Retinal pigment epithelial cell (primary cell): ENCODE measurements at regions not wholly inside any gene's neighbourhood (a gene's known extent, or its start where the extent isn't known, plus 50 kb on each side); places are given as distances from the start of the nearest gene placed in this dataset.

Experiments
- DNase-seq: peaks from one replicate; pipeline ENCODE4 v3.0.0-alpha.2; 2010; ENCODE audit warnings: low read depth
- H3K4me3 ChIP-seq: 2 replicates; pipeline ENCODE4 v1.5.1; 2011; ENCODE audit warnings: mild to moderate bottlenecking, low read length, control low read depth, moderate library complexity
- CTCF ChIP-seq: conservative IDR thresholded peaks from 2 replicates; pipeline ENCODE4 v1.5.1; 2011; ENCODE audit warnings: low read depth, low read length, control low read depth, inconsistent platforms

DNA sequence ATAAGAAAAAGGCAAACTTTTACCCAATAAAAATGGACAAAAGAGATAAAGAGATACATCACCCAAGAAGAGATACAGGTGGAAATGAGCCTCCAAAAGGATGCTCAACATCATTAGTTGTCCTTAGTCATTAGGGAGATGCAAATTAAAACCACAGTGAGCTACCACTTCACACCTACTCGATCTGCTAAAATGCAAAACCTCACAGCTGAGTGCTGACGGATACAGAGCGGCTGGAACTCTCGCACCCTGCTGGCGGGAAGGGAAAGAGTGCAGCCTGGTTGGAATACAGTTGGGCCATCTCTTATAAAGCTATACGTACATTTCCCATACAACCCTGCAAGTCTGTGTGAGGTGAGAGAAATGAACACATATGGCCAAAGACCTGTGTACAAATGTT, 78.5 kb upstream of the PRR20G start:
- no peak for DNase-seq
- no peak for TF ChIP-seq CTCF
- no peak overlapping the region for H3K4me3 ChIP-seq

DNA sequence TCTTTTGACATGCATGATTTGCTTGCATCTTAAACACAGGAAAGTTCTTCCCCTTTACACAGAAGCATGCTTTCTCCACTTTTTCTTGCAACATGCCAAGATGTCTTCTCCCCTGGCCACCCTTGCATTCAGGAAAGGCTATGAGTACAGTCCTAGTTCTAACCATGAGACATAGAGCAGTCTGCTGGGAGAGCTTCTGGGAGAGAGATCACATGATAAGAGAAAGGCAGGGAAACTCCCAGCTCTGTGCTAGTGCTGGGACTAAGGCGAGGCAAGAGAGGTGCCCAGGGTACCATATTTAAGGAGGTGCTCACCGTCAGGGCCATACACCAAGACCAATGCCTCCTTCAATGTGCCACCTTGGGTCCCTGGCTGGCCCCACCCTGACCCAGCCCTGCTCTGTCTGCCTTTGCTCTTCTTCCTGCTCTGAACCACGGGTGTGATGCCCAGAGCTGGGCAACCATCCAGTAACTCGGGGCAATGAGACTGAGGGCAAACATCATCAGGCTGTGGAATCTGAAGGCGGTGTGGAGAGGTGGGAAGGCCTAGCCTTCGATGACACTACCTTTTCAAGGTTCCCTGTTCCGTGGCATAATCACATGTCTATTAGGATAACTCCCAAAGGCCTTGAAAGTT, 77.4 kb upstream of the PRR20G start:
- TF ChIP-seq CTCF, result no peak
- no peak overlapping the region for H3K4me3 ChIP-seq
- no peak for DNase-seq

- no peak for TF ChIP-seq CTCF
- H3K4me3 ChIP-seq, result no peak overlapping the region
- DNase-seq, result no peak
Observed at GRCh38 chr3:127363891-127364290, 76.0 kb upstream of the PRR20G start.

- no peak for DNase-seq
- TF ChIP-seq CTCF, result no peak
- no peak overlapping the region for H3K4me3 ChIP-seq
Observed at GRCh38 chr3:127363171-127363570, 75.3 kb upstream of the PRR20G start.

DNA sequence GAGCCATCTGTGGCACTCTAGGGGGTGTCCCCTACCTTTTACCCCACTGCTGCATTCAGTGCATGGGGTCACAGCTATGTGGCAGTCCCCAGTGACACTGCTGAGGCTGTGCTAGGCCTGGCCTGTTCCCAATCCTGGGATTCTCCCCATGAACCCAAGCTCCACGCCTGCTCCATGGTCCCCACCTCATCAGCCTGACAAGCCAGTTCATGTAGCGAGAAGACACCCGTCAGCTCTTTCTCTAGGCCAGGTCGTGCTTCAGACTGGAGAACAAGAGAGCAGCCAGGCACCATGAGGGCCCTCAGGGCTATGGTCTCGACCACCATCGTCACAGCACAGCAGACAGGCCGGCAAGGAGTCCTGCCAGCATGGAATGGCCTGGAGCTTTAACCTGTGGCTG, 72.8 kb upstream of the PRR20G start:
- no peak overlapping the region for H3K4me3 ChIP-seq
- no peak for DNase-seq
- TF ChIP-seq CTCF, result no peak

DNA sequence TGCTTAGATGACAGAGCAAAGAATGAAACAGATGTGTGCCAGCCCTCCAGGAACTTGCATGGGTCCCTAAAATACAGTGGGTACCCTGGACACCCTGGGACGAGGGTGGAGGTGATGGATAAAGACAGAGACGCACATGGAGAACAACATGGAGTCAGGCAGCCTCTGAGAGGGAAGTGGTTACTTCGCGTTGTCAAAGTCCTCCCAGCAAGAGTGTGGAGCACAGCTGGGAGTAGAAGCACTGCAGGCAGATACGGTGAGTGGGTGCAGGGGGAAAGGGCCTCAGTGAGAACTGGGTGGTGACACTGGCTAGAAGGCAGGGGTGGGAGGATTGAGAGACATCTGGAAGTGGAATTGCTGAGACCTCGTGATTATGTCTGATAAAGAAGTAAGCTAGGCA, 70.8 kb upstream of the PRR20G start:
- TF ChIP-seq CTCF, result no peak
- DNase-seq, result no peak
- no peak overlapping the region for H3K4me3 ChIP-seq

GRCh38 chr3:127356381-127356780, 68.5 kb upstream of the PRR20G start:
- TF ChIP-seq CTCF, result no peak
- no peak overlapping the region for H3K4me3 ChIP-seq
- no peak for DNase-seq
